ENCODE measurements at regions not wholly inside any gene's neighbourhood (a gene's known extent, or its start where the extent isn't known, plus 50 kb on each side); places are given as distances from the start of the nearest gene placed in this dataset.
"Not testable (repeated sequence)": the region's sequence is repeated elsewhere in the genome, so short reads cannot be mapped to it uniquely, and the experiment has no call there.

DNA sequence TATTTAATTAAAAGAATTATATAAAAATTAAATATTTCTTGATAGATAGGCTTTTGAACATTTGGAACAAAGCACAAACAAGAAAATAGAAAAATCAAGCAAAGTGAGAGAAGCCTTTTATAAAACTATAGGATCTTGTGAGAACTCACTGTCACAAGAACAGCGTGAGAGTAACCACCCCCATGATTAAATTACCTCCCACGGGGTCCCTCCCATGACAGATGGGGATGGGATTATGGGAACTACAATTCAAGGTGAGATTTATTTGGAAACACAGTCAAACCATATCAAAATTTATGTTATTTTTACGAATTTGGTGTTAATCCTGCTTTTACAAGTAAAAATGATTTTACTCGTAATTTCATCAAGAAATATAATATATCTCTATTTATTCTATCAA lies 1136.1 kb upstream of the POT1 start:
- Histone ChIP-seq H3K27ac (no peak overlapping the region), H3K4me1 (no peaks in the 10 kb centered on the region), H3K36me3 (no peaks in the 10 kb centered on the region), H3K9me3 (no peaks in the 10 kb centered on the region), H3K4me3 (no peak overlapping the region), H3K27me3 (no peaks in the 10 kb centered on the region)
- DNase-seq (ENCODE audit: low spot score in 2 of 2), result no peak
- intact Hi-C loops (cut with DNase I), result no loop called here
- TF ChIP-seq, protein P1, sequence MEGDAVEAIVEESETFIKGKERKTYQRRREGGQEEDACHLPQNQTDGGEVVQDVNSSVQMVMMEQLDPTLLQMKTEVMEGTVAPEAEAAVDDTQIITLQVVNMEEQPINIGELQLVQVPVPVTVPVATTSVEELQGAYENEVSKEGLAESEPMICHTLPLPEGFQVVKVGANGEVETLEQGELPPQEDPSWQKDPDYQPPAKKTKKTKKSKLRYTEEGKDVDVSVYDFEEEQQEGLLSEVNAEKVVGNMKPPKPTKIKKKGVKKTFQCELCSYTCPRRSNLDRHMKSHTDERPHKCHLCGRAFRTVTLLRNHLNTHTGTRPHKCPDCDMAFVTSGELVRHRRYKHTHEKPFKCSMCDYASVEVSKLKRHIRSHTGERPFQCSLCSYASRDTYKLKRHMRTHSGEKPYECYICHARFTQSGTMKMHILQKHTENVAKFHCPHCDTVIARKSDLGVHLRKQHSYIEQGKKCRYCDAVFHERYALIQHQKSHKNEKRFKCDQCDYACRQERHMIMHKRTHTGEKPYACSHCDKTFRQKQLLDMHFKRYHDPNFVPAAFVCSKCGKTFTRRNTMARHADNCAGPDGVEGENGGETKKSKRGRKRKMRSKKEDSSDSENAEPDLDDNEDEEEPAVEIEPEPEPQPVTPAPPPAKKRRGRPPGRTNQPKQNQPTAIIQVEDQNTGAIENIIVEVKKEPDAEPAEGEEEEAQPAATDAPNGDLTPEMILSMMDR (IDR thresholded peaks at IDR 0.05), result no peak

DNA sequence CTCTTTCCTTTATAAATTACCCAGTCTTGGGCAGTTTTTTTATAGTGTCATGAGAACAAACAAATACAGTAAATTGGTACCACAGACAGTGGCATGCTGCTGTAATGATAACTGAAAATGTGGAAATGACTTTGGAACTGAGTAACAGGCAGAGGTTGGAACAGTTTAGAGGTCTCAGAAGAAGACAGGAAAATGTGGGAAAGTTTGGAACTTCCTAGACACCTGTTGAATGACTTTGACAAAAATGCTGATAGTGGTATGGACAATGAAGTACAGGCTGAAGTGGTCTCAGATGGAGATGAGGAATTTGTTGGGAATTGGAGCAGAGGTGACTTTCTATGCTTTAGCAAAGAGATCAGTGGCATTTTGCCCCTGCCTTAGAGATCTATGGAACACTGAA lies 1128.4 kb upstream of the POT1 start:
- Histone ChIP-seq H3K27ac (no peak overlapping the region), H3K9me3 (no peaks in the 10 kb centered on the region), H3K4me1 (no peaks in the 10 kb centered on the region), H3K4me3 (no peak overlapping the region), H3K36me3 (no peaks in the 10 kb centered on the region), H3K27me3 (no peaks in the 10 kb centered on the region)
- TF ChIP-seq, protein P1 (IDR thresholded peaks at IDR 0.05), result no peak
- intact Hi-C loops (cut with DNase I), result no loop called here
- DNase-seq (ENCODE audit: low spot score in 2 of 2), result no peak

DNA sequence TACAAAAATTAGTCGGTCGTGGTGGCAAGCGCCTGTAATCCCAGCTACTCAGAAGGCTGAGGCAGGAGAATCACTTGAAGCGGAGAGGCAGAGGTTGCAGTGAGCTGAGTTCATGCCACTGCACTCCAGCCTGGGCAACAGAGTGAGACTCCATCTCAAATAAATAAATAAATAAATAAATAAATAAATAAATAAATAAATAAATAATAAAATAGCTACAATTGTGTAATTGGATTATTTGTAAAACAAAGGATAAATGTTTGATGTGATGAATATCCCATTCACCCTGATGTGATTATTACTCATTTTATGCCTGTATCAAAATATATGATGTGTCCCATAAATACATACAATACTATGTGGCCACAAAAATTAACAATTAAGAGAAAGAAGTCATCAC lies 1127.0 kb upstream of the POT1 start:
- intact Hi-C loops (cut with DNase I); H3K27ac ChIP-seq; H3K4me1 ChIP-seq; H3K27me3 ChIP-seq; H3K9me3 ChIP-seq; DNase-seq (ENCODE audit: low spot score in 2 of 2); H3K36me3 ChIP-seq; H3K4me3 ChIP-seq: not testable (repeated sequence)

DNA sequence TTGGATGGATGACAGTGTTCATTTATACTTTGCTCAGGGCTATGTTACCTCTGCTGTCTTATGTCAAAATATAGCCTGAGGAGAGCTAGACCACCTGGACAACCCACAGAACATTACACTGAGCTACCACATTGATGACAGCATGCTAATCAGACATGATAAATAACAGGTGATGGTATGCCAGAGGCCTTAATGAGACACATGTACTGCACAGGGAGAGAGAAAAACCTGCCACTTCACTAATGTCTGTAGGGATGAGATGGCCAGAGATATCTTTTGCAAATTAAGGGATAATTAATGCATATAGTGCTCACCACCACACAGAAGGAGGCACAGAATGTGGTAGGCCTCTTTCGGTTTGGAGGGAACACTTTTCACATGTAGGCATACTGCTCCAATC lies 1122.6 kb upstream of the POT1 start:
- no peak for DNase-seq (ENCODE audit: low spot score in 2 of 2)
- no peaks in the 10 kb centered on the region for H3K9me3 ChIP-seq
- no peak overlapping the region for H3K4me3 ChIP-seq
- no peaks in the 10 kb centered on the region for H3K27me3 ChIP-seq
- H3K36me3 ChIP-seq, result no peaks in the 10 kb centered on the region
- TF ChIP-seq, protein P1 (IDR thresholded peaks at IDR 0.05), result no peak
- no peak overlapping the region for H3K27ac ChIP-seq
- intact Hi-C loops (cut with DNase I), result no loop called here
- no peaks in the 10 kb centered on the region for H3K4me1 ChIP-seq

DNA sequence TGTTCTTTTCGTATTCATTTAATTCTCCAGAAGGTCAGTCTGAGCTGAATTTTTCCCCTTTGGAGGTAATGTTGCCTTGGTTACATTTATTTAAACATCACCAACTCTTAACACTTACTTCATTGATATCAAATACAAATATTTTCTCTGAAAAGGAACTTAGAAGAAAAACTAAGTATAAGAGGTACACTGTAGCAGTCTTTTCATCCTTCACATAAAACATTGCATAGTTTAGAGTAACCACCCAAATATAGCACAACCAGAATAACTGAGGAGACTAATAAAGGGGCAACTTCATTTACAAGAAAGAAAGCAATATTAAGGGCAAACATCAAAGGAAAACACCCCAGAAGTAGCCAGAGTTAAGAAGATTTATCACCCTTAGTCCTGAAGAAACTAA lies 1115.0 kb upstream of the POT1 start:
- DNase-seq (ENCODE audit: low spot score in 2 of 2), result no peak
- Histone ChIP-seq H3K4me1 (no peaks in the 10 kb centered on the region), H3K27ac (no peak overlapping the region), H3K36me3 (no peaks in the 10 kb centered on the region), H3K4me3 (no peak overlapping the region), H3K27me3 (no peaks in the 10 kb centered on the region), H3K9me3 (no peaks in the 10 kb centered on the region)
- intact Hi-C loops (cut with DNase I), result no loop called here
- TF ChIP-seq, protein P1 (IDR thresholded peaks at IDR 0.05), result no peak

DNA sequence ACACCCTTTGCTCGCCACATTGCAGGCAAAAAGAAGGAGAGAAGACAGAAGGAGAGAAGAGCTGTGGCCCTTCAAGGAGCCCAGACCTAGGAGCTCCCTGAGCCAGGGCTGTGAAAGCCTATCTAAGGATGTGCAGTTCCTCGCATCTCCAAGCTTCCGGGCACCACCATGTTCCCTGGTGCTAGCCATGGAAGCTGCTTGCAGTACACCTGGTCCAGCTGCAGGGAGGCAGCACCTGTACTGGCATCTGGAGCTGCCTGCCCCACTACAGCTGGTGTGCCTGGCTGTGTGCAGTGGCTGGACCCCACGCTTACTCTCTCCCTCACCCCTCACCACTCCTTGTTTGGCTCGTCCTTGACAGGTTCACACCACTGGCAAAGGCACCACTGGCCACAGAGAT lies 1111.8 kb upstream of the POT1 start:
- no peaks in the 10 kb centered on the region for H3K4me1 ChIP-seq
- H3K9me3 ChIP-seq, result no peaks in the 10 kb centered on the region
- no peaks in the 10 kb centered on the region for H3K36me3 ChIP-seq
- TF ChIP-seq, protein P1 (IDR thresholded peaks at IDR 0.05), result no peak
- no peak for DNase-seq (ENCODE audit: low spot score in 2 of 2)
- intact Hi-C loops (cut with DNase I), result no loop called here
- no peak overlapping the region for H3K27ac ChIP-seq
- no peaks in the 10 kb centered on the region for H3K27me3 ChIP-seq
- H3K4me3 ChIP-seq, result no peak overlapping the region
